ENCODE measurements at regions not wholly inside any gene's neighbourhood (a gene's known extent, or its start where the extent isn't known, plus 50 kb on each side); places are given as distances from the start of the nearest gene placed in this dataset.
"Not testable (repeated sequence)": the region's sequence is repeated elsewhere in the genome, so short reads cannot be mapped to it uniquely, and the experiment has no call there.

DNA sequence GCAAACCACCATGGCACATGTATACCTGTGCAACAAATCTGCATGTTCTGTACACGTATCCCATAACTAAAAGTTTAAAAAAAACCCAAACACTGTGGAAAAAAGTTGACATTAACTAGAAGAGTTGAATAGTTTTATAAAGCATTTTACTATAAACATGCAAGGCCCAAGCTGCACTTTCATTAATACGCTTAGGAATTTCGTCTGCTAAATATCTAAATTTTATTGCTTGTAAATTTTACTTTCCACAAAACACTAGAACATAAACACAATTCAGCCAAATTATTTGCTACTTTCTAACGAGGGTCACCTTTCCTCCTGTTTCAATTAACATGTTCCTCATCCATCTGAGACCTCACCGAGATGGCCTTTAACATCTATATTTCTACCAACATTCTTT lies 74.4 kb upstream of the MAN1A1 start:
- DNase-seq: no peak

DNA sequence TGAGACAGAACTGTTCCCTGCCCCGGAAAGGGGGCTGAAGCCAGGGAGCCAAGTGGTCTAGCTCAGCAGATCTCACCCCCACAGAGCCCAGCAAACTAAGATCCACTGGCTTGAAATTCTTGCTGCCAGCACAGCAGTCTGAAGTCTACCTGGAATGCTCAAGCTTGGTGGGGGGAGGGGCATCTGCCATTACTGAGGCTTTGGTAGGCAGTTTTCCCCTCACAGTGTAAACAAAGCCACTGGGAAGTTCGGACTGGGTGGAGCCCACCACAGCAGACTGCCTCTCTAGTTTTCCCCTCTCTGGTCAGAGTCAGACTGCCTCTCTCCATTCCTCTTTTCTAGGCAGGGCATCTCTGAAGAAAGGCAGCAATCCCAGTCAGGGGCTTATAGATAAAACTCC lies 68.5 kb upstream of the MAN1A1 start:
- DNase-seq: not testable (repeated sequence)

- no peak for DNase-seq
Measured at GRCh38 chr6:119407156-119407555, 57.6 kb upstream of the MAN1A1 start.

DNA sequence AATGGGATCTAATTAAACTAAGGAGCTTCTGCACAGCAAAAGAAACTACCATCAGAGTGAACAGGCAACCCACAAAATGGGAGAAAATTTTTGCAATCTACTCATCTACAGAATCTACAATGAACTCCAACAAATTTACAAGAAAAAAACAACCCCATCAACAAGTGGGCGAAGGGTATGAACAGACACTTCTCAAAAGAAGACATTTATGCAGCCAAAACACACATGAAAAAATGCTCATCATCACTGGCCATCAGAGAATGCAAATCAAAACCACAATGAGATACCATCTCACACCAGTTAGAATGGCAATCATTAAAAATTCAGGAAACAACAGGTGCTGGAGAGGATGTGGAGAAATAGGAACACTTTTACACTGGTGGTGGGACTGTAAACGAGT lies 55.6 kb upstream of the MAN1A1 start:
- DNase-seq: not testable (repeated sequence)
